ENCODE measurements at regions not wholly inside any gene's neighbourhood (a gene's known extent, or its start where the extent isn't known, plus 50 kb on each side); places are given as distances from the start of the nearest gene placed in this dataset.

DNA sequence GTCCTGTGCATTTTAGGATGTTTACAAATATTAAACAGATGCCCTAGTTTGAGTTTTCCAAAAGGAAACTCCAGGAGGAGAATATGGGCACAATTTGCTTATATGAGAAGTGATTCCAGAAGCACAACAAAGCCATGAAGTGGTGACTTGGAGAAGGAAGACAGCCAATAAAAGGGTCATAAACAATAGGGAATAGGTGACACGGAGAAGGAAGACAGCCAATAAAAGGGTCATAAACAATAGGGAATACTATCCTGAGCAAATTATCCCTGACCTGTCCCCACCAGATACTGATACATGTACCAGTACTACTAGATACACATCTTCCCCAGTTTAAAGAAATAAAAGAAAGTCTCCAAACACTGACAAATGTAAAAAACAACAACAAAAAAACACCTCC is 663.6 kb downstream of the GBE1 start:
- TF ChIP-seq ZFX (IDR thresholded peaks at IDR 0.05): no peak
- TF ChIP-seq, protein P1, sequence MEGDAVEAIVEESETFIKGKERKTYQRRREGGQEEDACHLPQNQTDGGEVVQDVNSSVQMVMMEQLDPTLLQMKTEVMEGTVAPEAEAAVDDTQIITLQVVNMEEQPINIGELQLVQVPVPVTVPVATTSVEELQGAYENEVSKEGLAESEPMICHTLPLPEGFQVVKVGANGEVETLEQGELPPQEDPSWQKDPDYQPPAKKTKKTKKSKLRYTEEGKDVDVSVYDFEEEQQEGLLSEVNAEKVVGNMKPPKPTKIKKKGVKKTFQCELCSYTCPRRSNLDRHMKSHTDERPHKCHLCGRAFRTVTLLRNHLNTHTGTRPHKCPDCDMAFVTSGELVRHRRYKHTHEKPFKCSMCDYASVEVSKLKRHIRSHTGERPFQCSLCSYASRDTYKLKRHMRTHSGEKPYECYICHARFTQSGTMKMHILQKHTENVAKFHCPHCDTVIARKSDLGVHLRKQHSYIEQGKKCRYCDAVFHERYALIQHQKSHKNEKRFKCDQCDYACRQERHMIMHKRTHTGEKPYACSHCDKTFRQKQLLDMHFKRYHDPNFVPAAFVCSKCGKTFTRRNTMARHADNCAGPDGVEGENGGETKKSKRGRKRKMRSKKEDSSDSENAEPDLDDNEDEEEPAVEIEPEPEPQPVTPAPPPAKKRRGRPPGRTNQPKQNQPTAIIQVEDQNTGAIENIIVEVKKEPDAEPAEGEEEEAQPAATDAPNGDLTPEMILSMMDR (conservative IDR thresholded peaks at IDR 0.05): no peak
- H3K27ac ChIP-seq: no peak overlapping the region

DNA sequence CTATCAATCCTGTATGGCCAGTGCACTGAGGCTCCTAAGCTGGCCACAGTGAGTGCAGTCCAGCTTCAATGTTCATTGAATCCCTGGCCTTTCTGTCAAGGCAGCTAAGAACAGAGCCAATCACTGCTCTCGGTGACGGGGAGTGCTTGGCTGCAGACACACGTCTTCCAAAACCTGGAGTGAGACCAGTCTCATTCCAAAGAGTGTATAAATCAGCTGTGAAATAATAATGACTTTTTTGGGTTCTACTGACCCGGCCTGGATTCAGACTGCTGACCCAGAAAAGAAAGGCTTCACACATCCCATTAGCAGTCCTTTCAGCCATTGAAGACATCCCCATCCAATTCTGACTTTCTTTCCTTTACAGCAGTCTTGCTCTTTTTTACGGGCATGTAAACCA is 665.5 kb downstream of the GBE1 start:
- TF ChIP-seq, protein P1 (conservative IDR thresholded peaks at IDR 0.05): no peak
- no peak for TF ChIP-seq ZFX (IDR thresholded peaks at IDR 0.05)
- H3K27ac ChIP-seq: no peak overlapping the region

DNA sequence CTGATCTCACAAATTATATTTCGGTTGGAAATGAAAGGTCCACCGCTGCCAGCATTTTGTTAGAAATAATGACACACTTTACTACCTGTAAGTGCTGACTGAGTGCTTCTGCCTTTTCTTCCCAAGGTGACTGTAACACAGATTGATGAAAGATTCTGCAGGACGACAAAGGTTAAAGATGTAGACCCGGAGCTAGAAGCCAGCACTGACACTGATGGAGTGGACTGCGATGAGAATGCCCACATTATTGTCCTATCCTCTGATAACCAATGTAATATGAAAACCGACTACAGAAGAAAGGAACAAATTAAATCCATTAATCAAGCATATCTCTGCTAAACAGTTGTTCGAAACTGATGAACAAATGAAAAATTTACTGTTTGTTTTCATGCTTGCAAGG is 666.5 kb downstream of the GBE1 start:
- TF ChIP-seq, protein P1 (conservative IDR thresholded peaks at IDR 0.05): no peak
- TF ChIP-seq ZFX (IDR thresholded peaks at IDR 0.05): no peak
- no peak overlapping the region for H3K27ac ChIP-seq

DNA sequence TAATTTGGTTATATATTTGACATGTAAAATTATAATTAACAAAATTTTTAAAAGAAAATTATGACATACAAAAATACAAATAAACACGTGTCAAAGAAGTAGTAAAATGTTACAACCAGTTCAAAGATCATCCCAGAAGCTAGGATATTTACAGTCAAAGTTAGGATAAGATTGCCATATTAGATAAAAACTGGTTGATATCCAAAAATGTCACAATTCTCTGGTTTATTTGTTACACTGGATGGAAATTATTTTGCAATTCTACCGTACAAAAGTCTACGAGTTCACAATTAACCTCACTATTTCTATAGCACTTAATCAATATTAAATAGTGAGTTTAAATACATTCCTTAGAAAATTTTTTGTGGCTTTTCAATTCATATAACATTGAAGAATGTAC is 673.8 kb downstream of the GBE1 start:
- H3K27ac ChIP-seq: no peak overlapping the region
- no peak for TF ChIP-seq ZFX (IDR thresholded peaks at IDR 0.05)
- TF ChIP-seq, protein P1 (conservative IDR thresholded peaks at IDR 0.05): no peak

DNA sequence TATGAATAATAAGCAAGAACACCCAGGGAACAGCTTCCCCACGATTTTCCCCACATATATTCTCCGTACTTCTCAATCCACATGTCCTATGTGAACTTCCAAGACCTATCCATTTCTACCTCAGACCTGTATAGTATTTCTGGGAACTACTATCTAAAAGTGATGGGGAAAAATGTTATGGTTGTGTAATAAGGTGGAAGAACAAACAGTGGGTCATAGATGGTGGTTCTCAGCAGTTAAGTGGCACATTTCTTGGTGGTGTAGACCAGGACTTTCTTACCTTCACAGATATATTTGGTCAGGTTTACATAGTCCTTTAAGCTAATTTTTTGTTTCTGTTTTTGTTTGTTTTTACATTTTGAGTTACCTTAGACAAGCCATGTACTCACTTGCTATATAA is 675.1 kb downstream of the GBE1 start:
- no peak for TF ChIP-seq ZFX (IDR thresholded peaks at IDR 0.05)
- TF ChIP-seq, protein P1 (conservative IDR thresholded peaks at IDR 0.05): no peak
- H3K27ac ChIP-seq: no peak overlapping the region

DNA sequence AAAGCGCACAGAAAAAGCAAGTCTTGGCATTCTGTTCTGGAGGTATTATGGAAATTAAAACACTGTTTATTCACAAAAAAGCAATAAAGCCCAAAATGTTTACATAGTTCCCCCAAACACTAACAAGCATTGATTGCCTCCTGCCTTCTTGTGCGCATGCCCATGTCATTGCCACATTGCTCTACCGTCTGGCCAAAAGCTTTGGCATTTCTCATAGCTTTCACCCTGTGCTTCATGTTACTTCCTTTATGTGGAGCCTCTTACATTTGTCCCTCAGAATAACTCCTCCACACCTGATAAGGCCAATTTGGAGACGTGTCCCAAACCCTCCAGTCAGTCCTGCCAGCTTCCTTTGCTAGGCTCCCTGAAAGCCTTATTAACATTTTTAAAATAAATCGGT is 680.8 kb downstream of the GBE1 start:
- no peak overlapping the region for H3K27ac ChIP-seq

DNA sequence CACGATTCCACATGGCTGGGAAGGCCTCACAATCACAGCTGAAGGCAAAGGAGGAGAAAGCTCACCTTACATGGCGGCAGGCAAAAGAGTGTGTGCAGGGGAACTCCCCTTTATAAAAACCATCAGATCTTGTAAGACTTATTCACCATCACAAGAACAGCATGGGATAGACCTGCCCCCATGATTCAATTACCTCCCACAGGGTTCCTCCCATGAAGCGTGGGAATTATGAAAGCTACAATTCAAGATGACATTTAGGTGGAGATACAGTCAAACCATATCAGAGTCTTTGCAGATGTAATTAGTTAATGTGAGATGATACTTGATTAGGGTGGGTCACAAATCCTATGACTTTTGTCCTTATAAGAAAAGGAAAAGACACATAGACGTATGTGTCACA is 688.9 kb downstream of the GBE1 start:
- TF ChIP-seq, protein P1 (conservative IDR thresholded peaks at IDR 0.05): no peak
- no peak for TF ChIP-seq ZFX (IDR thresholded peaks at IDR 0.05)
- H3K27ac ChIP-seq: no peak overlapping the region

More for the DNA sequence above, 680.8 kb downstream of the GBE1 start:
- TF ChIP-seq, protein P1 (conservative IDR thresholded peaks at IDR 0.05): no peak
- no peak for TF ChIP-seq ZFX (IDR thresholded peaks at IDR 0.05)
